NT2/D1 (cell line): ENCODE measurements at regions not wholly inside any gene's neighbourhood (a gene's known extent, or its start where the extent isn't known, plus 50 kb on each side); places are given as distances from the start of the nearest gene placed in this dataset.

Experiments
- DNase-seq: peaks from one replicate; pipeline ENCODE4 v3.0.0-alpha.2; 2011; ENCODE audit warnings: low read depth, low spot score
- H3K27me3 ChIP-seq: 2 replicates; pipeline ENCODE4 v1.6.0; 2011; ENCODE audit warnings: mild to moderate bottlenecking; ENCODE audit not compliant: insufficient read length, insufficient read depth
- H3K36me3 ChIP-seq: 2 replicates; pipeline ENCODE4 v1.6.1; 2011; ENCODE audit warnings: mild to moderate bottlenecking, low read length, mixed read lengths; ENCODE audit not compliant: insufficient read depth, insufficient read length
- H3K4me1 ChIP-seq: 2 replicates; pipeline ENCODE4 v1.5.1; 2011; ENCODE audit not compliant: insufficient read depth, insufficient read length
- H3K4me3 ChIP-seq: 2 replicates; pipeline ENCODE4 v1.5.1; 2011; ENCODE audit warnings: low read depth; ENCODE audit not compliant: insufficient read length
- H3K9ac ChIP-seq: 2 replicates; pipeline ENCODE4 v1.6.0; 2011; ENCODE audit warnings: low read depth; ENCODE audit not compliant: insufficient read length
- H3K9me3 ChIP-seq: 2 replicates; pipeline ENCODE4 v1.5.1; 2011; ENCODE audit warnings: mild to moderate bottlenecking, low read length; ENCODE audit not compliant: insufficient read depth
- SUZ12 ChIP-seq: IDR thresholded peaks from 2 replicates; pipeline ENCODE4 v1.6.1; 2011; ENCODE audit not compliant: insufficient read length, insufficient read depth; ENCODE audit errors: extremely low read depth
- YY1 ChIP-seq: IDR thresholded peaks from 2 replicates; pipeline ENCODE4 v1.6.1; 2011; ENCODE audit not compliant: insufficient read length, insufficient read depth
- ZNF274 ChIP-seq: IDR thresholded peaks from 2 replicates; pipeline ENCODE4 v1.6.1; 2011; ENCODE audit warnings: mild to moderate bottlenecking, low read depth, low read length

GRCh38 chr14:85728476-85729065 is 198.6 kb downstream of the FLRT2 start:
- no peaks in the 10 kb centered on the region for H3K27me3 ChIP-seq
- H3K36me3 ChIP-seq, result no peaks in the 10 kb centered on the region
- H3K9me3 ChIP-seq, result no peaks in the 10 kb centered on the region
- no peak overlapping the region for H3K4me3 ChIP-seq
- no peaks in the 10 kb centered on the region for H3K4me1 ChIP-seq
- TF ChIP-seq YY1 (no peak), SUZ12 (no peak), ZNF274 (no peak)
- no peak for DNase-seq
- H3K9ac ChIP-seq, result no peak overlapping the region

- Histone ChIP-seq H3K9me3 (no peaks in the 10 kb centered on the region), H3K4me1 (no peaks in the 10 kb centered on the region), H3K9ac (no peak overlapping the region), H3K36me3 (no peaks in the 10 kb centered on the region), H3K4me3 (no peak overlapping the region), H3K27me3 (no peaks in the 10 kb centered on the region)
- DNase-seq, result no peak
- TF ChIP-seq YY1 (no peak), SUZ12 (no peak), ZNF274 (no peak)
These were observed 184.1 kb downstream of the FLRT2 start for GRCh38 chr14:85714069-85714468.

GRCh38 chr14:85711620-85712019 is 181.7 kb downstream of the FLRT2 start:
- Histone ChIP-seq H3K9me3 (no peaks in the 10 kb centered on the region), H3K4me3 (no peak overlapping the region), H3K27me3 (no peaks in the 10 kb centered on the region), H3K36me3 (no peaks in the 10 kb centered on the region), H3K9ac (no peak overlapping the region), H3K4me1 (no peaks in the 10 kb centered on the region)
- DNase-seq, result no peak
- TF ChIP-seq SUZ12, result no peak
- TF ChIP-seq YY1, result no peak
- no peak for TF ChIP-seq ZNF274
